A549 (cell line): ENCODE measurements at regions not wholly inside any gene's neighbourhood (a gene's known extent, or its start where the extent isn't known, plus 50 kb on each side); places are given as distances from the start of the nearest gene placed in this dataset.

Experiments
- ATAC-seq, 2 experiments: fragments of 200-7000 bp in 1 of 2; fragments of >200 bp in 1 of 2; cut with Nextera tagmentation in 1 of 2; cut with Tn5 transposase in 1 of 2; 3 replicates each; pipeline versions ENCODE4 v1.8.0 to v1.9.1; 2018 to 2020; ENCODE audit warnings: mild to moderate bottlenecking in 1 of 2, moderate library complexity in 1 of 2
- CTCF ChIA-PET: fragments of 300-600 bp; sonication (Branson Sonifier 250); formaldehyde crosslinking; extraction: SDS; loops from one replicate; lab custom pipeline; 2021; ENCODE audit warnings: antibody characterized with exemption, inconsistent platforms; lab: Yijun Ruan, JAX
- POLR2A ChIA-PET: fragments of 350-600 bp; formaldehyde crosslinking; extraction: SDS; loops from one replicate; lab custom pipeline; 2021; ENCODE audit warnings: antibody characterized with exemption, inconsistent platforms; lab: Yijun Ruan, JAX
- DNase-seq, 2 experiments: peaks; one replicate each; pipeline versions ENCODE4 v3.0.0 to v3.0.0-alpha.2; 2011 to 2016; ENCODE audit warnings: low read depth in 1 of 2, low spot score in 1 of 2
- FAIRE-seq: peaks from 2 replicates; lab custom pipeline; 2011; peaks lifted over from hg19 to GRCh38; lab: Jason Lieb, UNC
- H3K27ac ChIP-seq, 2 experiments: fragments of >200 bp; sonication (Bioruptor Twin); formaldehyde crosslinking; 3 replicates each; pipeline ENCODE4 v1.5.1; 2016 to 2017
- H3K4me1 ChIP-seq: fragments of >200 bp; sonication (Bioruptor Twin); formaldehyde crosslinking; 3 replicates; pipeline ENCODE4 v1.6.1; 2016
- H3K4me2 ChIP-seq: fragments of >200 bp; sonication (Bioruptor Twin); formaldehyde crosslinking; 3 replicates; pipeline ENCODE4 v1.6.1; 2016
- H3K4me3 ChIP-seq: fragments of >200 bp; sonication (Bioruptor Twin); formaldehyde crosslinking; 3 replicates; pipeline ENCODE4 v1.5.1; 2016
- H3K9me3 ChIP-seq: fragments of >200 bp; sonication (Bioruptor Twin); formaldehyde crosslinking; 3 replicates; pipeline ENCODE4 v1.6.1; 2016
- BHLHE40 ChIP-seq: IDR thresholded peaks from 2 replicates; pipeline ENCODE4 v1.6.1; 2012; ENCODE audit warnings: low read depth, low read length, inconsistent platforms
- CBX8 ChIP-seq: fragments of 200-600 bp; sonication (generic); IDR thresholded peaks from 2 replicates; pipeline ENCODE4 v1.6.1; 2016
- CEBPB ChIP-seq, 2 experiments: fragments of >200 bp in 1 of 2; sonication (Bioruptor Twin) in 1 of 2; formaldehyde crosslinking in 1 of 2; IDR thresholded peaks; 2 replicates each; pipeline ENCODE4 v1.6.1; 2012 to 2016
- CHD2 ChIP-seq: fragments of 150-350 bp; IDR thresholded peaks from 2 replicates; pipeline ENCODE4 v1.6.1; 2014; ENCODE audit warnings: low read length; ENCODE audit not compliant: partially characterized antibody
- FOSL2 ChIP-seq, 2 experiments: fragments of 450-650 bp in 1 of 2; fragments of >200 bp in 1 of 2; sonication (Bioruptor Twin) in 1 of 2; formaldehyde crosslinking; IDR thresholded peaks; 2 replicates each; pipeline versions ENCODE4 v1.5.0 to v1.6.1; 2016 to 2020; ENCODE audit warnings: mild to moderate bottlenecking in 1 of 2, moderate library complexity in 1 of 2
- FOXS1 ChIP-seq: fragments of 250-450 bp; sonication (Bioruptor Pico); IDR thresholded peaks from 2 replicates; pipeline ENCODE4 v1.5.0; 2020; ENCODE audit warnings: mild to moderate bottlenecking, moderate library complexity
- GATA3 ChIP-seq: IDR thresholded peaks from 2 replicates; pipeline ENCODE4 v1.6.1; 2012; ENCODE audit warnings: borderline replicate concordance
- HDAC2 ChIP-seq: fragments of 200-600 bp; sonication (generic); IDR thresholded peaks from 2 replicates; pipeline ENCODE4 v1.6.1; 2016
- JUNB ChIP-seq: fragments of >200 bp; sonication (Bioruptor Twin); formaldehyde crosslinking; IDR thresholded peaks from 2 replicates; pipeline ENCODE4 v1.6.1; 2016
- KDM5A ChIP-seq: fragments of 200-600 bp; sonication (generic); IDR thresholded peaks from 2 replicates; pipeline ENCODE4 v1.6.1; 2016; ENCODE audit warnings: antibody characterized with exemption, mild to moderate bottlenecking
- MAFK ChIP-seq: fragments of 450-650 bp; IDR thresholded peaks from 2 replicates; pipeline ENCODE4 v1.6.1; 2014; ENCODE audit not compliant: partially characterized antibody
- NR3C1 ChIP-seq: fragments of >200 bp; sonication (Bioruptor Twin); formaldehyde crosslinking; IDR thresholded peaks from 3 replicates; pipeline ENCODE4 v1.6.1; 2017
- PHF8 ChIP-seq: fragments of 200-600 bp; sonication (generic); IDR thresholded peaks from 2 replicates; pipeline ENCODE4 v1.6.1; 2016; ENCODE audit warnings: low read depth, mild to moderate bottlenecking, antibody characterized with exemption, moderate library complexity, borderline replicate concordance
- POLR2A ChIP-seq: IDR thresholded peaks from 2 replicates; pipeline ENCODE4 v1.6.1; 2012; ENCODE audit warnings: mild to moderate bottlenecking, low read length
- POLR2AphosphoS2 ChIP-seq: conservative IDR thresholded peaks from 2 replicates; pipeline ENCODE4 v1.6.1; 2012; ENCODE audit warnings: low read length, improper control_type of control experiment, inconsistent platforms
- RAD21 ChIP-seq, 2 experiments: fragments of >200 bp in 1 of 2; sonication (Bioruptor Twin) in 1 of 2; formaldehyde crosslinking in 1 of 2; IDR thresholded peaks in 1 of 2; conservative IDR thresholded peaks in 1 of 2; 2 replicates in 1 of 2; 3 replicates in 1 of 2; pipeline ENCODE4 v1.6.1; 2012 to 2018; ENCODE audit warnings: inconsistent platforms in 1 of 2
- RARB ChIP-seq: fragments of 250-450 bp; sonication (Bioruptor Pico); IDR thresholded peaks from 2 replicates; pipeline ENCODE4 v1.8.0; 2021; ENCODE audit warnings: mild to moderate bottlenecking, moderate library complexity
- RCOR1 ChIP-seq: fragments of 150-350 bp; IDR thresholded peaks from 2 replicates; pipeline ENCODE4 v1.6.1; 2014; ENCODE audit warnings: antibody characterized with exemption, low read length, low read depth
- RFX5 ChIP-seq: fragments of 450-650 bp; IDR thresholded peaks from 2 replicates; pipeline ENCODE4 v1.7.1; 2014; ENCODE audit warnings: antibody characterized with exemption, mild to moderate bottlenecking, moderate library complexity
- SMC3 ChIP-seq: fragments of >200 bp; sonication (Bioruptor Twin); formaldehyde crosslinking; IDR thresholded peaks from 3 replicates; pipeline ENCODE4 v1.6.1; 2018; ENCODE audit warnings: inconsistent platforms
- SREBF2 ChIP-seq: fragments of 450-650 bp; IDR thresholded peaks from 2 replicates; pipeline ENCODE4 v1.6.1; 2014; ENCODE audit warnings: mild to moderate bottlenecking, moderate library complexity
- TFCP2L1 ChIP-seq: fragments of 250-450 bp; sonication (Bioruptor Pico); IDR thresholded peaks from 2 replicates; pipeline ENCODE4 v1.5.0; 2021; ENCODE audit warnings: mild to moderate bottlenecking
- TP53 ChIP-seq: fragments of 250-450 bp; sonication (Bioruptor Pico); IDR thresholded peaks from 2 replicates; pipeline ENCODE4 v1.5.0; 2021; ENCODE audit warnings: mild to moderate bottlenecking, moderate library complexity
- ZC3H11A ChIP-seq: fragments of 450-650 bp; IDR thresholded peaks from 2 replicates; pipeline ENCODE4 v1.6.1; 2014; ENCODE audit warnings: antibody characterized with exemption, mild to moderate bottlenecking
- ZSCAN20 ChIP-seq: fragments of 250-450 bp; sonication (Bioruptor Pico); IDR thresholded peaks from 2 replicates; pipeline ENCODE4 v1.8.0; 2022; ENCODE audit warnings: mild to moderate bottlenecking, moderate library complexity
- WGBS: methylation state at CpG from one replicate; pipeline ENCODE4 v1.1.6; 2017; ENCODE audit errors: missing lambda C conversion rate; 5-methylcytosine and 5-hydroxymethylcytosine counted together
- TF ChIP-seq, protein P1 (sequence below): fragments of >200 bp; sonication (Bioruptor Twin); formaldehyde crosslinking; IDR thresholded peaks from 3 replicates; pipeline ENCODE4 v1.5.1; 2016
- TF ChIP-seq, protein P2 (sequence below): fragments of >200 bp; sonication (Bioruptor Twin); formaldehyde crosslinking; IDR thresholded peaks from 2 replicates; pipeline ENCODE4 v1.6.1; 2016

DNA sequence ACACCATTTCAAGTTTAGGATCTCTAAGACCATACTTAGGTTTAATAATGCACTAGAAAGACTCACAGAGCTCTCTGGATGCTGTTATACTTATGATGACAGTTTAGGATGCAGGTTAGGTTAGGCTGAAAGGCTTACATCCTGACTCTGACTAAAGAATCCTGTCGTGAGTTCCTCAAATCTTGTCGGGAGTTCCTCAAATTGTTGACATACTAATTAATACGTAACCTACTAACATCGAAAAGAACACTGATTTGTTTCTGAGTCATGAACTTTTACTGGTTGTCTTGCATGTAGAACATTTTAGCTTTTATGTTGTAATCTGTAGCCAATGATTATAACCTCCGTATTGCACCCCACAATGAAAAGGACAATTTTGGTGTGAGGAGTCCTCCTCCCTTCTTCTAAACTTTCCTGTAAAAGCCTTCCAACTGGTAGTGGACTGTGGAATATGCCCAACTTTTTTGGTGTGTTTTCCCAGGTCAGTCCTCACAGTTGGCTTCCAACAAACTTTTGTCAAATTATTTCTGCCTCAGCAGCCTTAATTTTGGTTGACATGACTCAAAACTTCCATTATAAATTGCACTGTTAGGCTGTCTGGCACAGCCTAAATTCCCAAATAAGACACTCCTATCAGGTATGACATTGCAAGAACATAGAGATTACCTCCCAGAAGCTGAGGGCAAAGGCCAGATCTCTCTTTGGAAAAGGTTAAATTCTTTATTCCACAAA is 107.9 kb upstream of the PALMD start:
- 6% methylated on average over 5 of the region's 5 CpGs for WGBS
- TF ChIP-seq, protein P1, sequence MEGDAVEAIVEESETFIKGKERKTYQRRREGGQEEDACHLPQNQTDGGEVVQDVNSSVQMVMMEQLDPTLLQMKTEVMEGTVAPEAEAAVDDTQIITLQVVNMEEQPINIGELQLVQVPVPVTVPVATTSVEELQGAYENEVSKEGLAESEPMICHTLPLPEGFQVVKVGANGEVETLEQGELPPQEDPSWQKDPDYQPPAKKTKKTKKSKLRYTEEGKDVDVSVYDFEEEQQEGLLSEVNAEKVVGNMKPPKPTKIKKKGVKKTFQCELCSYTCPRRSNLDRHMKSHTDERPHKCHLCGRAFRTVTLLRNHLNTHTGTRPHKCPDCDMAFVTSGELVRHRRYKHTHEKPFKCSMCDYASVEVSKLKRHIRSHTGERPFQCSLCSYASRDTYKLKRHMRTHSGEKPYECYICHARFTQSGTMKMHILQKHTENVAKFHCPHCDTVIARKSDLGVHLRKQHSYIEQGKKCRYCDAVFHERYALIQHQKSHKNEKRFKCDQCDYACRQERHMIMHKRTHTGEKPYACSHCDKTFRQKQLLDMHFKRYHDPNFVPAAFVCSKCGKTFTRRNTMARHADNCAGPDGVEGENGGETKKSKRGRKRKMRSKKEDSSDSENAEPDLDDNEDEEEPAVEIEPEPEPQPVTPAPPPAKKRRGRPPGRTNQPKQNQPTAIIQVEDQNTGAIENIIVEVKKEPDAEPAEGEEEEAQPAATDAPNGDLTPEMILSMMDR, result no peak
- TF ChIP-seq SREBF2 (no peak), GATA3 (no peak), CBX8 (no peak), JUNB (no peak), MAFK (no peak), ZC3H11A (no peak), NR3C1 (no peak), SMC3 (no peak), HDAC2 (no peak), RFX5 (no peak), BHLHE40 (no peak)
- Histone ChIP-seq H3K9me3 (no peaks in the 10 kb centered on the region; the same call in 2 of the 3 replicates), H3K4me2 (peak overlapping the region; percentile 53), H3K4me1 (peaks cover 17% of the 10 kb centered on the region; the same call in 2 of the 3 replicates), H3K4me3 (no peak overlapping the region), H3K27ac (peak overlapping the region; percentile 33 to 38; a peak in 3 of 6 replicates)
- FAIRE-seq (no peak), DNase-seq (no peak), ATAC-seq (no peak)
- POLR2A ChIA-PET, result no interaction called here
- CTCF ChIA-PET, result no interaction called here

GRCh38 chr1:99538618-99538956 is 107.3 kb upstream of the PALMD start:
- H3K4me2 ChIP-seq, result peak overlapping the region; percentile 53
- ChIA-PET POLR2A (no interaction called here), CTCF (no interaction called here)
- H3K27ac ChIP-seq, result peak overlapping the region in 1 of 2 experiments; percentile 33; a peak in 1 of 6 replicates
- no peaks in the 10 kb centered on the region; the same call in 2 of the 3 replicates for H3K9me3 ChIP-seq
- no peak for DNase-seq
- H3K4me1 ChIP-seq, result peaks cover 17% of the 10 kb centered on the region; the same call in 2 of the 3 replicates
- FAIRE-seq, result no peak
- TF ChIP-seq POLR2AphosphoS2, result no peak
- TF ChIP-seq RFX5, result no peak
- TF ChIP-seq POLR2A, result no peak
- TF ChIP-seq, protein P2, sequence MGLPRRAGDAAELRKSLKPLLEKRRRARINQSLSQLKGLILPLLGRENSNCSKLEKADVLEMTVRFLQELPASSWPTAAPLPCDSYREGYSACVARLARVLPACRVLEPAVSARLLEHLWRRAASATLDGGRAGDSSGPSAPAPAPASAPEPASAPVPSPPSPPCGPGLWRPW, result no peak
- TF ChIP-seq, all 56 proteins: peak for 0
- ATAC-seq, result no peak
- no peak overlapping the region for H3K4me3 ChIP-seq
- 73% methylated on average over 2 of the region's 2 CpGs for WGBS

DNA sequence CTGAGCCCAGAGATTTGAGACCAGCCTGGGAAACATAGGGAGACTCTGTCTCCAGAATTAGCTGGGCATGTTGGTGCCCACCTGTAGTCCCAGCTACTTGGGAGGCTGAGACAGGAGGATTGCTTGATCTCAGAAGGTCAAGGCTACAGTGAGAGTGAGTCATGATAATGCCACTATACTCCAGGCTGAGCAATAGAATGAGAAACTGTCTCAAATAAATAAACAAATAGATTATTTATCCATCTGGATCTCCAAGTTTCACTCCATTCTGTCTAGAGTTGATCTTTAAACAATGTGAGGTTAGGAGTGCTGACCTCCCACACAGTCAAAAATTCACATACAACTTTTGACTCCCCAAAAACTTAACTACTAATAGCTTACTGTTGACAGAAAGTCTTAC is 106.8 kb upstream of the PALMD start:
- Histone ChIP-seq H3K27ac (no peak overlapping the region; a peak in 1 of 6 replicates), H3K4me2 (no peak overlapping the region), H3K9me3 (no peaks in the 10 kb centered on the region; the same call in 2 of the 3 replicates), H3K4me3 (no peak overlapping the region), H3K4me1 (peaks cover 17% of the 10 kb centered on the region)
- TF ChIP-seq RARB (CRISPR knock-in tag), result no peak
- TF ChIP-seq FOSL2 (IDR thresholded peaks at IDR 0.05), result no peak
- no peak for TF ChIP-seq FOSL2 (CRISPR knock-in tag; IDR thresholded peaks at IDR 0.05)
- no peak for TF ChIP-seq RAD21 (conservative IDR thresholded peaks at IDR 0.05 in 1 of 2, IDR thresholded peaks at IDR 0.05 in 1 of 2)
- TF ChIP-seq HDAC2, result no peak
- no peak for TF ChIP-seq POLR2AphosphoS2
- TF ChIP-seq TFCP2L1 (CRISPR knock-in tag), result no peak
- TF ChIP-seq, protein P1, result no peak
- no peak for TF ChIP-seq PHF8
- TF ChIP-seq TP53 (CRISPR knock-in tag), result no peak
- TF ChIP-seq POLR2A, result no peak
- no peak for TF ChIP-seq CHD2
- no peak for TF ChIP-seq KDM5A
- no peak for TF ChIP-seq ZSCAN20 (CRISPR knock-in tag)
- TF ChIP-seq FOXS1 (CRISPR knock-in tag), result no peak
- no peak for TF ChIP-seq CEBPB (IDR thresholded peaks at IDR 0.05)
- TF ChIP-seq RCOR1, result no peak
- ChIA-PET POLR2A (no interaction called here), CTCF (no interaction called here)
- ATAC-seq (no peak), FAIRE-seq (no peak), DNase-seq (no peak)
